GM21723 (cell line): ENCODE measurements at regions not wholly inside any gene's neighbourhood (a gene's known extent, or its start where the extent isn't known, plus 50 kb on each side); places are given as distances from the start of the nearest gene placed in this dataset.
A peak's percentile ranks its signal among the peaks of the same experiment; 100 is the strongest.

Experiments
- ATAC-seq: cut with Tn5 transposase; IDR thresholded peaks from one replicate; pipeline ENCODE4 v1.9.1; 2021; ENCODE audit warnings: mild to moderate bottlenecking, moderate library complexity; ENCODE audit not compliant: unreplicated experiment

DNA sequence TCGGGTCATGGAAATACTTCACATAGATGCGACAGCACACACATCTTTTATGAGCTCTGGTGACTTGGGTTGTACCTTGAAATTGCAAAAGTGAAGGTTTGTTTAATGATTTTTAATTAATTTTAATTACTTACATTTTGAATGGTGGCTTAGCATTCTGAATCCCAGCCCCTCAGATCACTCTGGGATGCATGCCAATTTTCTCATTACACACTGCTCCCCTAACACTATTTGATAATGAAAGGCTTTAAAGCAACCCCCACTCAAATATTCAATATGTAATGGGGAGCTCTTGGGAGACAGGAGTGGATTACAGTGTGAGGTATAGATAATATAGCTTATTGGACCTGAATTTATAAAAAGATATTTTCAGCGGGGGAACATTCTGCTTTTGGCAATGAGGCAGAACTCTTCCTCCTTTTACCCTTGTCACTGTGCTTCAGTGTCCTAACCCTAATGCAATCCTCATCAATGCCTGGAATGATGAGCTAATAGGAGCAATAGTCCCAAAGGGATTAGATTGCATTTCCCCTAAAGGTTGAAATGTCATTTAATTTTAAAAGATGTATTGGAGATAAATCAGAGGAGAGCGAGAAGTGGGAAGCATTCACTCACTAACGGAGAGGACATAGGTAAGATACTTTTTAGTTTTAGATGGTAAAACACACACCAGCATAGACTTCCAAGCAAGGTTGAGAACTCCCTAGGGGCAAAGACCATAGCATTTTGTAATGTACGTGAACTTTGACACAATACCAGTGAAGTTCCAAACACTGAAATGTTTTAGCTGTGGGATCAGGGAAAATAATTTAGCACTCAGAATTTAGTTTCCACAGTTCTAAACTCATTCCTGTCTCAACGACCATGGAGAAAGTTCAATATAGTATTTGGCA lies 384.1 kb upstream of the PLXNA2 start:
- no peak for ATAC-seq

DNA sequence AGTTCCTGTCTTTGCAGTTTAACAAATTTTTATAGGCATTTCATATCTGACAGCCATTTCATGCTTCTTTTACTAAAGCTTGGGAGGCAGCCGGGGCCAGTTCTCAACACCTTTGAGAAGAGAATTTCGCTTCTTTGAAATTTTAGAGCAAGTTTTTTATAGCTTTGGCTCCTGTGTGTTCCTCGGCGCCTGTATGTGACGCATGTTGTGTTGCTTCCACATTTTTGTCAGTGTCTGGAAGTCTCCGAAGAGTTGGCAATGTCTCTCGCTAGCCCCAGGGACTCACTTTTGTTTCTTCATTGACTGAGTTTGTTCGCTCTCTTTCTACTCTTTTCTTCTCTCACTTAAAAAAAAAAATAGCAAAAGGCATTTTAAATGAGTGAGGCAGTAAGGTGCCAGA lies 386.9 kb upstream of the PLXNA2 start:
- no peak for ATAC-seq

DNA sequence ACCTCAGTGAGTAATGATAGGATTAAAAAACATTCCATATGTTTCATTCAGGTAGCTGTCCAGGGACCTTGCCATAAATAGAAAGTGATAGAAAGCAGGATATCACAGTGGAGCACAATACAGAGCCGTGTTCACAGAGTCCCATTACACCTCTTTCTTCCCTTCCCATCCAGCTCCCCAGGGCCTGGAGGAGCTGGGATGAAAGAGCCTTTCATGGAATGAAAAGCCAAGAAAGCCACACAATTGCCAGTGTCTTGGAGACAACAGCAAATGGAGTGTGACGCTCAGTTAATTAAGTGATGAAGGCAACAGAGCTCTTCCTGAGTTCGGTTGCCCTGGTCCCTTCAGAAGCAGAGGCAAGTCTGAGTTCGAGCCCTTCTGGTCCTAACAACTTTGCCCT lies 387.3 kb upstream of the PLXNA2 start:
- ATAC-seq: no peak

DNA sequence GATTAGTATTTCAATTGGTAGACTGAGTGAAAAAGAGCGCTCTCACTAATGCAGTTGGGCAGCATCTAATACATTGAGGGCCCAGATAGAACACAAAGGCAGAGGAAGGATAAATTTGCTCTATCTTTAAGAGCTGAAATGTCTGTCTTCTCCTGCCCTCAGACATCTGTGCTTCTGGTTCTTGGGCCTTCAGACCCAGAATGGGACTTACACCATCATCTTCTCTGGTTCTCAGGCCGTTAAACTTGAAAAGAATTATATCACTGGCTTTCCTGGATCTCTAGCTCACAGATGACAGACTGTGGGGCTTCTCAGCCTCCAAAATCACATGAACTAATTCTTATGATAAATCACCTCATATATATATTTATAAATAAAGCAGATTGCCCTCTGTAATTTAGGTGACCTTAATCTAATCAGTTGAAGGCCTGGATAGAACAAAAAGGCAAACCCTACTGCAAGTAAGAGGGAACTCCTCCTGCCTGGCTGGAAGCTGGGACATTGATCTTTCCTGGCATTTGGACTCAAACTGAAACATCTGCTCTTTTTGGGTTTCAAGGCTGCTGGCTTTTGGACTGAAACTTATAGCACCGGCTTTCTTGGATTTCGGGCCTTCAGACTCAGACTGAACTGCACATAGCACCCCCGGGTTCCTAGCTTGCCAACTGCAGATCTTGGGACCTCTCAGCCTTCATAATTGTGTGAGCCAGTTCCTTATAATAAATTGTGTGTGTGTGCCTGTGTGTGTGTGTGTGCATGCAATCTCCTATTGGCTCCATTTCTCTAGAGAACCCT lies 390.4 kb upstream of the PLXNA2 start:
- ATAC-seq: no peak

DNA sequence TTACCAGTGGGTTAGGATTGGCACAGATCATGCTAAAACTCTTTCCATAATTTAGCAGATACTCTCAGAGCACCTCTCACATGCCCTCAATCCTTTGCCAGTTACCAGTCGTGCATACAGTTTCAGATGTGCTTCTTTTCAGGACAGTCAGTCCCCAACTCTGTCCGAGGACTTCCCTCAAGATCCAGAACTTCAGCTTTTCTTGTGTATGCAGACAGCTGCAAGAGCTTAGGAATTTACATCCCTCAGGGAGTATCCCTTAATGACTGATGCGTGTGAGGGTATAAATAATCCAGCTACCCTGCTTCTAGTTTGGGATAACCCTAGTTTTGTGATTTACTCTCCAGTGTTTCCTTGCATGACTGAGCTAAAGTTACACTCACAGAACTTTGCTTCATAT lies 393.0 kb upstream of the PLXNA2 start:
- ATAC-seq: no peak

DNA sequence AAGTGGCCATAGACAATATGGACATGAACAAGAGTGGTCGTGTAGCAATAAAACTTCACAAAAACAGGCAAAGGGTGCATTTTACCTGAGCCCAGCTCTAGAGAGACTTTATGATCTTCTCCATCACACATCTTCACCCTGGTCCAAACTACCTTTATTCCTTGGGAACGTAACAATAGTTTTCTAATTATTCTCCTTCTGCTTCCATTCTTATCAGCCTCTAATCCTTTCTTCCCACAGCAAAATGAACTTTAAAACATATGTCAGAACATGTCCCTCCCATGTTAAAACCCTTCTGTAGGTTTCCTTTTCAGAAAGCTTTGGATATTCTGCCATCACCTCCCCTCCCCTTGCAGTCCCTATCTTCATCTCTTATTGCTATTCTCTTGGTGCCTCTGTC lies 395.2 kb upstream of the PLXNA2 start:
- ATAC-seq: no peak

DNA sequence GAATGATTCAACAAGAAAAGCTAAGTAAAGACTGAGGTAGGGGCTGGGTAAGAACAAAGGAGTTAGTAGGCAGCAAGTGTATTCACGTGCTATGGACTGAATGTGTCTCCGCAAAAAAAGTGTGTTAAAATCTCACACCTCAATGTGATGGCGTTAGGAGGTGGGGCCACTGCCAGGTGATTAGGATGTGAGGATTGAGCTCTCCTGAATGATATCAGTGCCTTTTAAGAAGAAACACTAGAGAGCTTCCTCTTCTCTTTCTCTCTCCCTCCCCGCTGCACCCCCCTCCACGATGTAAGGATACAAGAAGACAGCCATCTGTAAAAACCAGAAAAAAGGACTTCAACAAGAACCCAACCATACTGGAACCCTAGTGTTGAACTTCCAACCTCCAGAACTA lies 396.1 kb upstream of the PLXNA2 start:
- ATAC-seq: no peak

DNA sequence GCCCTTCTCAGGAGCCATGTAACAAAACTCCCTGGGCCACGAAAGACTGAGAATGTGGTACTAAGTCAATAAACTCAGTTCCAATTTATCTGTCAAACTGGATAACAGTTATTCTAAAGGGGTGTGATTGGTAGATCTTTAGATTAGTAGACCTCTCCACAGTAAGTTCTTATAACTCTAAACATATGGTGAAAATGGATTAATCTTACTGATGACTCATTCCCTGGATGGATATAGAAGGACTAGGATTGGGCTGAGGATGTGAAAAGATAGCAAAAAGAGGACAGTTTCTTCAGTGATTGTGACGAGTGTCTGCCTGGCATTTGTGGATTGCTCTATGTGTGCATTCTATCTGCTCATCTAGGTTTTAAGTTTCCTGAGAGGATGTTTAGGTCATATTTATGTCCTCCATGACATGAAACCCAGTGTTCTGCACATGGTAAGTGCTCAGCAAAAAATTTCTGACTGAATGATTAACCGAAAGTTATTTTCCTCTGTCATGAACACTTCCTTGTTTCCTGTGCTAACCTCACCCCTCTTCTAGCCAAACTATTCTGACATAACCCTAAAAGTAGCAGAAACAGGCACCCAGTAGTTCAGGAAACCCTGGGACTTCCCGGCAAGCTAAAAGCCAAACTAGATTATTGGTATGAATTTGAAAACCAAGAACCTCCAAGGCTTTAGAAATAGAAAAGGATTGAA lies 397.5 kb upstream of the PLXNA2 start:
- no peak for ATAC-seq

DNA sequence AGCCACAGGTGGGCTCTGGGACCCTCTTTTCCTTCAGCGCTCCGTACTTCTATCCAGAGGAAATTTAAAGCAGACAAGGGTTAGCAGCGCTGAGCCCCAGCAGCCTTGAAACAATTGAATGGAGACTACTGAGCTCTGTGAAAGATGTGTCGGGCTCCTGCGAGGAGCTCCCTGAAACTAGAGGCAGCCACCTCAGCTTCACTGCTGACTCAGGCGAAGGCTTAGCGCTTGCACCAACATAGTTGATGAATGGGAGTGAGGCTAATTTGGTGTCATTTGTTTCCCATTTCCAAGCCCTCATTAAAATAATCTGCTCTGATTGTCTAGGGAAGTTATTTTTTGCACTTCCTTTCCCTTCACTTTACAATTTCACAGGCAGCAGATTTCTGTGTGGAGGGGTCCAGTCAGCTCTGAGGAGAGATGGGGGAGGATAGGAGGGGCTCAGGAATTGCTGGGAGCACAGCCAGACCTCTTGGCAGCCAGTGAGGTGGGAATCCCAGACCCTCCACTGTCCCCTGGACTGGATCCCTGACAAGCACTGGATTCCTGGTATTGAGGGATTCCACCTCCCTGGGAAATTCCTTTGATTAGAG lies 398.9 kb upstream of the PLXNA2 start:
- ATAC-seq: no peak

DNA sequence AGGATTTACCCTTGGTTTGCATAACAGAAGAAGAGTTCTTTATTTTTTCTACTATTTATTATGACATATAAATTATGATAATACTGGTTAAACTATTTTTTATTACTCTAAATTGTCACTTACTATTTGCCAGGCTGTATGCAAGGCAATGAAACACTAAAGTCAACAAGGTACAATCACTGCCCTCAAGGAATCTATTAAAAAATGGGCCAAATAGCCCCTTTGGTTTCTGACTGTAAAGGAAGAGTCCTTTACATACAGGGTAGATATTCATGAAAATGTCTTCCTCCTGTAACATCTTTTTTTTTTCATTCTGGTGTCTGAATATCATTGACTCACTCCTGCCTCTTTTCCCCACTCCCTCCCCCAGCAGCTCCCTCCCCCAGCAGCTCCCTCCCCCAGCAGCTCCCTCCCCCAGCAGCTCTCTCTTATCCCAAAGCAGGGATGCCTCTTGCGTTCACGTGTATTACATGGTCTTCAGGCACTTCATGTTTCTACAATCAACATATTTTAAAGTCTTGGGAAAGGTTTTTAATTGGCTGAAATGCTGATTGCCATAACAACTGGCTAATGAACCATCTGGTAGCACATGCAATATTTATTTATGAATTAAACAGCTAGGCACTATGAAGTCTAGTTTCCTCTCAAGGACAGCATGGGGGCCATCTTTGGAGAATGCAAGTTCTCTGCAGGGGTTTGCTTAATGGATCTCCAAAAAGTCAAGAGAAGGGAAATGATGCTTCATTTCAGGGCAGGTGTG lies 400.4 kb upstream of the PLXNA2 start:
- no peak for ATAC-seq

DNA sequence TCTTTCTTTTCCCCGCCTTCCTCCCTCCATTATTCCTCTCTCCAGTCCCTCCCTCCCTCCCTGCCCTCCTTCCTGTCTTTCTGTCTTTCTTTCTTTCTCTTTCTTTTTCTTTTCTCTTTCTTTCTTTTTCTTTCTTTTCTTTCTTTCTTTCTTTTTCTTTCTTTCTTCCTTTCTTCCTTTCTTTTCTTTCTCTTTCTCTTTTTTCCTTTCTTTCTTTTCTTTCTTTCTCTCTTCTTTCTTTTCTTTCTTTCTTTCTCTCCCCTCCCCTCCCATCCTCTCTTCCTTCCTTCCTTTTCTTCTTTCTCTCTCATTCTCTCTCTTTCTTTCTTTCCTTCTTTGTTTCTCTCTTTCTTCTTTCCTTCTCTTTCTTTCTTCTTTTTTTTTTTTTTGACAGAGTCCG lies 402.2 kb upstream of the PLXNA2 start:
- no peak for ATAC-seq

DNA sequence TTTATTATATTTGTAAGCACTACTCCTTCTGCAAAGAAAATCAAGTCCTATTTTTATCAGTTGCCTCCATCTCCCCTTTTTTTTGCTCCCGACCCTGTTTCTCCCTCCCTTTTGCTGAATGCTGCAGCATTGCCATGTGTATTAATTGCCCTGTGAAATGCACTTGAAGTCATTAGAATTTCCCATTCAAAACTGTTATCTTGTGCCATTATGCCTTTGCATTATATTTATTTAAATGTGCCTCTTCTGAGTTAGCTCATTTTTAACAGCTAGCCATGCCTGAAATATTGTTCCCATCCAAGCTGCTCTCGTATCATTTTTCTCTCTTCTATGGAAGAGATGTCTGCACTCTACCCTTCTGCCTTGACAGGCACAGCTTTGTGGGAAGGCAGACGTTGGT lies 404.0 kb upstream of the PLXNA2 start:
- ATAC-seq: no peak

DNA sequence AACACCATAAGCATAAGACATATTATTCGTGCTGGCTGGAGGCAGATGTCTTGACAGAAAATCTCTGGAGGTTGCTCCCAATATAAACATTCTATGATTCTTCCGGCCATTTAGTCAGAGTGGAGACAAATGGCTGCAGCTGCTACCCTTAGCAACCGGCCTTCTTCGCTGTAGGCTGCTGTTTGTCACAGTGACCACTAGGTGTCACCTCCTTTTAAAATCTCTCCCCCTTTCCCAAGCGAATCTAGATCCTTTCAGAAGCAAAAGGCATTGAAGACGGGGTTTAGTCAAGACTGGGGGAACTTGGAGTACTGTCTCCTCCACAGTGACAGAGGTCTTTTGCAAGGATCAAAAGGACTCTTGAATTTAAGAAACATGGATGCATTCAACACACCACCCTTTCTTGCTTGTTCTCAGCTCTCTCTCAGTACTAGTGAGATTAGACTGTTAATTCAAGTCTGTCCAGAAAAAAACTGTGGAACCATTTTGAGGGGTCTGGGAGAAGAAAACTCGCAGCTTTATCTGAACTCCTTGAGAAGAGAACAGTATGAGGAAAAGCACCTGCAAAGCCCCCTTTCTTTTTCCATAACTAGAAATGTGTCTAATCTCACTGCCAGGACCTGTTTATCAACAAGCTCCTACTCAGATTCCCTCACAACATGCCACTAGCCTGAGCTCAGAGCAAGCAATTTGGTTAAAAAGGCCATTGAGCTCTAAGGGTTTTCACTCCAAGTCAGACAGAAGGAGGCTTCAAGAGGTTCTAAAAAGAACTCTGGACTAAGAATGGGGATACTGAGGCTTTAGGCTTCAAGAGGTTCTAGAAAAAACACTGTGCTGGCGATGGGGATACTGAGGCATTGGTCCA lies 408.3 kb upstream of the PLXNA2 start:
- ATAC-seq: peak; percentile 91

DNA sequence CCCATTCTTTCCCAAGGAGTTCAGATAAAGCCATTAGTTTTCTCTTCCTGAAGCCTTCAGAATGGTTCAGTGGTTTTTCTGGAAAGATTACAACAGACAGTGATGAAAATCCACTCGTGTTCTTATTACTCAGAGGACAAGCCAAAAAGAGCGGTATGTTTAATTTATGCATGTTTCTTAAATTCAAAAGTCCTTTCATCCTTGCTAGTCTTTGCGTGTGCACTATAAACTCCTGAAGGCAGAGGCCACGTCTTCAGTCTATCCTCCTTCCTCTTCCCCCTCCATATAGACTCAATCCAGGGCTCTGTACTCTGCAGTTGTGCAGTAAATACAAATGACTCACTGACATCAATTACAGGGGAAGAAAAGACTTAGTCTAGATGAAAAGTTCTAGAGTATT lies 409.2 kb upstream of the PLXNA2 start:
- no peak for ATAC-seq

DNA sequence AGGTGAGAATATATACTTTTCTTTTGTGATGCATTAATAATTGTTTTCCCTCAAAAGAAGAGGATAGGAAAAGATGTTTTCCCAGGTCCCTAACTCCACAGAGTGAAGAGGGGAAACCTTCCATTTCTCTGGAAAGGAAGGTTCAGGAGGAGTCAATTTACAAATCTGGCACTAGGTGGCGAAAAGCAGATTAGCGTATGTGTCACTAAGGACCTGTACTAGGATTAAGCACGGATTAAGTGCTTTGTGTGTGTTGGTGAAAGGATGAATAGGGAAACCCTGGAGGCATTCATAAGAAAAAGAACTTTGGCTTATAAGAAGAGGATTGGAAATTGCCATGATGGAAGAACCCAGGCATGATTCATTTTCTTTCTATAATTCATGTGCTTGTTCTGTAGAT lies 410.1 kb upstream of the PLXNA2 start:
- peak; percentile 48 for ATAC-seq

DNA sequence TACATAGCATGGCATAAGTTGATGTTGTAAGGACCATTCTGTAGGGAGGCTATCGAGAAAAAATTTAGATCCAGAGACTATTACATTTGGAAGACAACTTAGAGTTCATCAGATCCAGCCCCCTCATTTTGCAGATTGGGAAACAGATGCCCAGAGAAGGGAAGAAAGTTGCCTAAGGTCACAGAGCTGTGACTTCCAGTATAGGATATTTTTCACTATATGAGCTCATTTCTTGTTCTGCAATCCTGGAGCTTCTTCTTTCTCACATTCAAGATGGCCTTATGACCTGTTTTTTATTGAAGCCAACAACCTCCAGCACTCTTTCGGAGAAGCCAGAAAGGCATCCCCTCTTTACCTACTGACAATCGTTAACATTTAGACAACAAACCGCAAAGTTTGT lies 421.8 kb upstream of the PLXNA2 start:
- no peak for ATAC-seq

DNA sequence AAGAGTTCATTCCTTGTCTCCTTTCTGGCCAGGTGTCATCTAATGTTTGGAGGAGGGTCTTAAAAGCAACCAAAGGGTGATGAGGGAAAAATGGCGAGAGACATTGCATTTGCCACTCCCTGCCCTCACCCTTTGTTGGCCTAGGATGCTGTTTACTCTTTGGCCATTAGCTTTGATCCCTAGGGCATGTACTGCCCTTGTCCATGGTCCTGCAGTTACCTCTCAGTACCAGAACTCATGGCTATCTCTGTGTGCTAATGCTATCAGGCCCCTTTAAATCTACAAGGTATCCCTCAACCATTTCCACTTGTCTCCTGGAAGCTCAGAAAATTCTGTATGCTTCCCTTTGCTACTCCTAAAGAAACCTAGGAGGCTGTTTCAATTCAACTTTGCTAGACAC lies 424.8 kb upstream of the PLXNA2 start:
- no peak for ATAC-seq

DNA sequence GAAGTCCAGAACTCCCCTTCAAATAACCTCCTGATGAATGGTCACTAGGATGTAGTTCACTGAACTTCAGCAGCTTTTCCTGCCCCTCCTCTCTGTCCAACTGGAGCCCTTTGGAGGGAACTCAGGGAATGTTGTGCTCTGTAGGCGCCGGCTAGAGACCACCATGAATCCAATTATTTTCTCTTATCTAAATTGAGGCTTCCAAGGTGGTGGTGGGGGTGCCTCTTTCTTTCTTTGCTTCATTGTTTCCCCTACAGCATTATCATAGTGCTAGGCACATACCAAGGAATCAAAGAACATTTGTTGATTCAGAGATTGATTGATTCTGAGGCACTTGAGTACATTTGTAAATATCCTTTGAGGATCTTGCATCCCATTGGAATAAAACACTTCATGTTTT lies 426.6 kb upstream of the PLXNA2 start:
- no peak for ATAC-seq

DNA sequence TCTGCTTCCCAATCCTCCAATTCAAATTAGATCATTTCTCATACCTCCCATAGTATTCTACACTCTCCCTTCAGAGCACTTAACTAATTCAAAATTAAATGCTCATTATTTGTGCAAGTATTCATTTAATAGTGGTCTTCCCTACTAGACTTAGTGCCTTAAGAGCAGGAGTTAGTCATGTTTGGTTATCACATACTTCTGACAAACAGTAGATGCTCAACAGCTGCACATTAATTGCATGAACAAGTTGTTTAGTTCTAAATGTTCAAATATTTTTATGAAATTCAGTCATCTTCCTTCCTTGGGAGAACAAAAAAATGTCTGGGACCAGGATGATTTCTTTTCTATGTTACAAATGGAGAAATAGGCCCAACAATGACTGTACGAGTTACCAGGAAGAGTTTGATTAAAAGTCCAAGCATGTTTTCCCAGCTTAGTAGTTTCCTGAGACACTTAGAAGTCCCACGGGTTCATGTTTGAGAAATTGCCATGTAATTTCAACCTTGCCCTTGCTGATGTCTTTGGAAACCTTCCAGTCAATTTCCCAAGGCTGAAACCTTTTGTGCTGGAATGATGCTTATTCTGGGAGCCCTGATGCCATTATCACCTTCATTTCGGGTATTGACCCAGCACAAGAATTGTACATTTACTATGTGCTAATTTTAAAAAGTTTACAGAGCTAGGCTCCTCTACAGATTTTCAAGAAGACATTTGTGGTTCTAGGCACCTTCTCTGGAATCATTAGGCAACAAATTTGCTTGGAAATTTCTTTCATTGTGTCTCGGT lies 437.9 kb upstream of the PLXNA2 start:
- ATAC-seq: no peak
